Parathyroid adenoma (tissue), 2 donors: ENCODE measurements at regions not wholly inside any gene's neighbourhood (a gene's known extent, or its start where the extent isn't known, plus 50 kb on each side); places are given as distances from the start of the nearest gene placed in this dataset.

Experiments
- H2AFZ ChIP-seq: fragments of 300-600 bp; sonication (generic); one replicate; pipeline ENCODE4 v1.7.0; 2017; ENCODE audit warnings: antibody characterized with exemption, mild to moderate bottlenecking
- H3K27ac ChIP-seq: fragments of 300-600 bp; sonication (generic); one replicate; pipeline ENCODE4 v1.7.0; 2017
- H3K27me3 ChIP-seq: fragments of 300-600 bp; sonication (generic); one replicate; pipeline ENCODE4 v1.7.0; 2017; ENCODE audit warnings: low read length; ENCODE audit not compliant: control insufficient read depth, insufficient read depth
- H3K36me3 ChIP-seq: fragments of 300-600 bp; sonication (generic); one replicate; pipeline ENCODE4 v1.7.0; 2017; ENCODE audit warnings: low read length; ENCODE audit not compliant: control insufficient read depth, insufficient read depth
- H3K4me1 ChIP-seq: fragments of 300-600 bp; sonication (generic); one replicate; pipeline ENCODE4 v1.7.0; 2017; ENCODE audit warnings: control low read depth
- H3K4me2 ChIP-seq: fragments of 300-600 bp; sonication (generic); one replicate; pipeline ENCODE4 v1.7.0; 2017; ENCODE audit warnings: low read length
- H3K4me3 ChIP-seq: fragments of 300-600 bp; sonication (generic); one replicate; pipeline ENCODE4 v1.7.0; 2017; ENCODE audit warnings: low read depth, low read length
- H3K79me2 ChIP-seq: fragments of 300-600 bp; sonication (generic); one replicate; pipeline ENCODE4 v1.7.0; 2017; ENCODE audit warnings: control low read depth
- H3K9ac ChIP-seq: fragments of 300-600 bp; sonication (generic); one replicate; pipeline ENCODE4 v1.7.0; 2017; ENCODE audit warnings: mild to moderate bottlenecking
- H3K9me3 ChIP-seq: fragments of 300-600 bp; sonication (generic); one replicate; pipeline ENCODE4 v1.7.0; 2017; ENCODE audit warnings: low read length; ENCODE audit not compliant: control insufficient read depth
- TF ChIP-seq, protein P1 (sequence below): fragments of 300-600 bp; sonication (generic); IDR thresholded peaks from one replicate; pipeline ENCODE4 v1.7.0; 2017; ENCODE audit warnings: antibody characterized with exemption, mild to moderate bottlenecking
- donor health status: primary hyperparathyroidism.

DNA sequence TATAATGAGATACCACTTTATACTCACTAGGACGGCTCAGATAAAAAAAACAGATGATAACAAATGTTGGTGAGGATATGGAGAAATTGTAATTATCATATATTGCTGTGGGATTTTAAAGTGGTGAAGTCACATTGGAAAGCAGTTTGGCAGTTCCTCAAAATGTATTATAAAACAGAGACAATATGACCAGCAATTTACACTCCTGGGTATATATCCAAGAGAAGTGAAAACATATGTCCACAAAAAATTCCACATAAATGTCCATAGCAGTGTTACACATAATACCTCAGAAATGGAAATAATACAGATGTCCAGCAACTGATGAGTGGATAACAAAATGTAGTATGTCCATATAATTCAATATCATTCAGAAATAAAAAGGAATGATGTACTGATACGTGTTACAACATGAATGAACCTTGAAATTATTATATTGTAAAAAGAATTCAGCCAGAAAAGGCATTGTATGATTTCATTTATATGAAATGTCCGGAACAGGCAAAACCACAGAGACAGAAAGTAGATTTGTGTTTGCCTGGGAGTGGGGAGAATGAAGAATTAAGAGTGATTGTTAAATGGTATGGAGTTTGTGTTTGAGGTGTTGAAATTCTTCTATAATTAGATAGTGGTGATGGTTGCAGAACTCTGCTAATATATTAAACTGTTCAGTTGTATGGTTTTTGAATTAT, 220.9 kb downstream of the SLC7A11 start:
- Histone ChIP-seq H3K4me1 (no peaks in the 10 kb centered on the region), H3K9ac (no peak overlapping the region), H3K27me3 (no peaks in the 10 kb centered on the region), H2AFZ (no peak overlapping the region), H3K4me2 (no peak overlapping the region), H3K4me3 (no peak overlapping the region), H3K79me2 (no peaks in the 10 kb centered on the region), H3K36me3 (no peaks in the 10 kb centered on the region), H3K27ac (no peak overlapping the region), H3K9me3 (no peaks in the 10 kb centered on the region)
- TF ChIP-seq, protein P1, sequence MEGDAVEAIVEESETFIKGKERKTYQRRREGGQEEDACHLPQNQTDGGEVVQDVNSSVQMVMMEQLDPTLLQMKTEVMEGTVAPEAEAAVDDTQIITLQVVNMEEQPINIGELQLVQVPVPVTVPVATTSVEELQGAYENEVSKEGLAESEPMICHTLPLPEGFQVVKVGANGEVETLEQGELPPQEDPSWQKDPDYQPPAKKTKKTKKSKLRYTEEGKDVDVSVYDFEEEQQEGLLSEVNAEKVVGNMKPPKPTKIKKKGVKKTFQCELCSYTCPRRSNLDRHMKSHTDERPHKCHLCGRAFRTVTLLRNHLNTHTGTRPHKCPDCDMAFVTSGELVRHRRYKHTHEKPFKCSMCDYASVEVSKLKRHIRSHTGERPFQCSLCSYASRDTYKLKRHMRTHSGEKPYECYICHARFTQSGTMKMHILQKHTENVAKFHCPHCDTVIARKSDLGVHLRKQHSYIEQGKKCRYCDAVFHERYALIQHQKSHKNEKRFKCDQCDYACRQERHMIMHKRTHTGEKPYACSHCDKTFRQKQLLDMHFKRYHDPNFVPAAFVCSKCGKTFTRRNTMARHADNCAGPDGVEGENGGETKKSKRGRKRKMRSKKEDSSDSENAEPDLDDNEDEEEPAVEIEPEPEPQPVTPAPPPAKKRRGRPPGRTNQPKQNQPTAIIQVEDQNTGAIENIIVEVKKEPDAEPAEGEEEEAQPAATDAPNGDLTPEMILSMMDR, result no peak

DNA sequence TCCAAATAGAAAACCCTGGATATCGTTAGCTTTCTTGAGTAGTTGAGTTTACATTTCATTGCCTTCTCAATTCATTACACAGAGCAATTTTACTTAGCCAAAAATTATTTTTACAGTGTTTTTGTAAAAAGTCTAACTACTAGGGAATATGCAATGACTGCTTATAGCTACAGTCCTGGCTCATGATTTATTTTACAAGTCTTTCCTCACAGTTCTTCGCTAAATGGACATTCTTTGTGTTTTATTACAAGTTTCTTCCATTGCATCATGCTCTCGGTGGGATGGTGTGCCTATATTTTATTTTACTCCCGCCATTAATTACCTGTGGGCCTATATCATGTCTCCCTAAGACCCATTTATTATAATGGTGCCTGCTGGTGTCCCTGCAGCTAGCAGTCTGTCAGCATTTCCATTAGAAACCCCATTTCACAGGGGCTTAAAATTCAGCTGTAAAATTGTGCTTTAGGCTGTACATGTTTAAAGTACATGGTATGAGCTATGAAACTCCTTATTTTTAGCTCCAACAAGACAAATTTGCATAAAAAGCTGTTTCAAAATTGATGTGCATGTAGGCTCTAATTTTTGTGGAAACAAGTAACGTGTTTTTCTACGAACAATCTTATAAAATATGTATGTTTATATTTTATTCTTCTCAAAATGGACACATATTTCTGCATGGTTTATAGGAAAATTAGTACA, 227.4 kb downstream of the SLC7A11 start:
- H3K4me2 ChIP-seq, result no peak overlapping the region
- no peak overlapping the region for H3K27ac ChIP-seq
- TF ChIP-seq, protein P1, result no peak

DNA sequence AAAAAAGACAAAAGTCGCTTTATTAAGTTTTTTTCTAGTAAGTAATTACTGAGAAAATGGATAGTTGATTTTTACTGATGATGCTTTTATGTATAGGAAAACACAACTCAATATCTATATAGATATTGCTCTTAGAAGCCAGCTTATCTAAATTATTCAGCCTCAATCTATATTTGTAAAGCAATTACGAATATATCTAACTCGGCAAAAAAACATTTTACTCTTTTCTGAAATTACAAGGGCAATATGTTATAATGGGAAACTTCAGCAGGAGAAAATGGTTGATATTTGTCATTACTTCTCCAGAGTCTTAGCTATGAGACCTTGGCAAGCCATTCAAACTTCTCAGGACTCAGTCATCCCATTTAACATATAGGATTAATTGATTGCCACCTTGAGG, 228.5 kb downstream of the SLC7A11 start:
- no peaks in the 10 kb centered on the region for H3K4me1 ChIP-seq
- no peaks in the 10 kb centered on the region for H3K9me3 ChIP-seq
- TF ChIP-seq, protein P1, result no peak
- no peak overlapping the region for H3K9ac ChIP-seq
- H2AFZ ChIP-seq, result no peak overlapping the region
- H3K79me2 ChIP-seq, result no peaks in the 10 kb centered on the region
- H3K4me2 ChIP-seq, result no peak overlapping the region
- no peaks in the 10 kb centered on the region for H3K36me3 ChIP-seq
- H3K4me3 ChIP-seq, result no peak overlapping the region
- H3K27me3 ChIP-seq, result no peaks in the 10 kb centered on the region
- no peak overlapping the region for H3K27ac ChIP-seq

More for the DNA sequence above, 227.4 kb downstream of the SLC7A11 start:
- no peaks in the 10 kb centered on the region for H3K4me1 ChIP-seq
- H3K9ac ChIP-seq, result no peak overlapping the region
- H3K4me3 ChIP-seq, result no peak overlapping the region
- no peak overlapping the region for H2AFZ ChIP-seq
- H3K27me3 ChIP-seq, result no peaks in the 10 kb centered on the region
- H3K9me3 ChIP-seq, result no peaks in the 10 kb centered on the region
- H3K79me2 ChIP-seq, result no peaks in the 10 kb centered on the region
- H3K36me3 ChIP-seq, result no peaks in the 10 kb centered on the region

DNA sequence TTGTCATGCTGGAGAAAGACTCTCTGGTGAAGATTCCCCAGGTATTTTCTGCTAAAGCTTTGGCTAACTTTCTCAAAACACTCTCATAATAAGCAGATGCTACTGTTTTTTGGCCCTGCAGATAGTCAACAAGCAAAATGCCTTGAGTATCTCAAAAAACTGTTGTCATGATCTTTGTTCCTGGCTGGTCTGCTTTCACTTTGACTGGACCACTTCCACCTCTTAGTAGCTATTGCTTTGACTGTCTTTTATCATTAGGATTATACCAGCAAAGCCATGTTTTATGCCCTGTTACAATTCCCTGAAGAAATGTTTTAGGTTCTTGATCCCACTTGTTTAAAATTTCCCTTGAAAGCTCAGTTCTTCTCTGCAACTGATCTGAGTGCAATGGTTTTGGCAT, 231.5 kb downstream of the SLC7A11 start:
- Histone ChIP-seq H3K4me1 (no peaks in the 10 kb centered on the region), H3K4me3 (no peak overlapping the region), H3K79me2 (no peaks in the 10 kb centered on the region), H3K27ac (no peak overlapping the region), H3K27me3 (no peaks in the 10 kb centered on the region), H3K9ac (no peak overlapping the region), H3K9me3 (no peaks in the 10 kb centered on the region), H3K4me2 (no peak overlapping the region), H3K36me3 (no peaks in the 10 kb centered on the region), H2AFZ (no peak overlapping the region)
- TF ChIP-seq, protein P1, result no peak
